Choroid plexus epithelial cell (primary cell): ENCODE measurements at regions not wholly inside any gene's neighbourhood (a gene's known extent, or its start where the extent isn't known, plus 50 kb on each side); places are given as distances from the start of the nearest gene placed in this dataset.

Experiments used
- DNase-seq: peaks from one replicate; pipeline ENCODE4 v3.0.0-alpha.2; 2010; ENCODE audit warnings: low read depth
- H3K4me3 ChIP-seq: 2 replicates; pipeline ENCODE4 v1.5.1; 2011; ENCODE audit warnings: low read depth, mild to moderate bottlenecking, control low read depth, low read length, moderate library complexity
- CTCF ChIP-seq: conservative IDR thresholded peaks from 2 replicates; pipeline ENCODE4 v1.5.1; 2011; ENCODE audit warnings: low read depth, mild to moderate bottlenecking, control low read depth, inconsistent platforms, low read length, moderate library complexity

- H3K4me3 ChIP-seq: no peak overlapping the region
- DNase-seq: no peak
- no peak for TF ChIP-seq CTCF
Observed at GRCh38 chr7:52311886-52312285, 723.5 kb upstream of the POM121L12 start.

- H3K4me3 ChIP-seq: no peak overlapping the region
- TF ChIP-seq CTCF: no peak
- no peak for DNase-seq
Observed at GRCh38 chr7:52309631-52310030, 725.8 kb upstream of the POM121L12 start.

- H3K4me3 ChIP-seq: no peak overlapping the region
- no peak for DNase-seq
- no peak for TF ChIP-seq CTCF
Observed at GRCh38 chr7:52302765-52303520, 732.5 kb upstream of the POM121L12 start.

- no peak for TF ChIP-seq CTCF
Observed at GRCh38 chr7:52297128-52297527, 738.3 kb upstream of the POM121L12 start.

GRCh38 chr7:52294942-52295341 is 740.5 kb upstream of the POM121L12 start:
- no peak for DNase-seq
- no peak overlapping the region for H3K4me3 ChIP-seq
- TF ChIP-seq CTCF: no peak

More at GRCh38 chr7:52297128-52297527, 738.3 kb upstream of the POM121L12 start:
- no peak for DNase-seq
- H3K4me3 ChIP-seq: no peak overlapping the region

- no peak for DNase-seq
- H3K4me3 ChIP-seq: no peak overlapping the region
- TF ChIP-seq CTCF: no peak
Observed at GRCh38 chr7:52289247-52289646, 746.2 kb upstream of the POM121L12 start.

GRCh38 chr7:52287698-52288097 is 747.7 kb upstream of the POM121L12 start:
- no peak overlapping the region for H3K4me3 ChIP-seq
- DNase-seq: no peak
- TF ChIP-seq CTCF: no peak
